Neural progenitor cell (in vitro differentiated cells): ENCODE measurements at regions not wholly inside any gene's neighbourhood (a gene's known extent, or its start where the extent isn't known, plus 50 kb on each side); places are given as distances from the start of the nearest gene placed in this dataset.

Experiments
- EZH2 ChIP-seq: fragments of 200-600 bp; sonication (generic); IDR thresholded peaks from 2 replicates; pipeline ENCODE4 v1.6.1; 2017; ENCODE audit warnings: antibody characterized with exemption, mild to moderate bottlenecking, moderate library complexity
- EZH2phosphoT487 ChIP-seq: fragments of 200-600 bp; sonication (generic); IDR thresholded peaks from 2 replicates; pipeline ENCODE4 v1.6.1; 2017; ENCODE audit warnings: antibody characterized with exemption
- TF ChIP-seq, protein P1 (sequence below): fragments of 200-600 bp; sonication (generic); IDR thresholded peaks from 2 replicates; pipeline ENCODE4 v1.5.1; 2017; ENCODE audit warnings: antibody characterized with exemption, mild to moderate bottlenecking

DNA sequence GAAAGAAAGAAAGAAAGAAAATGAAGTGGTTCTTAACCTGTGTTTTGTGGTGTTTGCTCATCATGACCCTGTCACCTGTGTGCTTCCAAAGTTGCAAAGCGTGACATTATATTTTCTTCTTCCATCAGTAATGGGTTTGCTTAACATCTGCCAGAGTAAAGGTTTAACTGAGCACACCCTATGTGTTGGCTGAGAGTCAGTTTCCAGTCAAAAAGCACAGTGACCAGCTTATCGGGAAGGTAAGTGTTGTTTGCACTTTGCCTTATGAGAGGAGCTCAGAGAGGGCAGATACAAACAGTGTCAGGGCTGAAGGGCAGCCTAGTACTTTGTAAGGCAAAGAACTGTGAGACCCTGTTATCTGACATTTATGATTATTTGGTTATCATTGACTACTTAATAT is 406.2 kb upstream of the CWC22 start:
- TF ChIP-seq EZH2phosphoT487 = no peak
- TF ChIP-seq, protein P1, sequence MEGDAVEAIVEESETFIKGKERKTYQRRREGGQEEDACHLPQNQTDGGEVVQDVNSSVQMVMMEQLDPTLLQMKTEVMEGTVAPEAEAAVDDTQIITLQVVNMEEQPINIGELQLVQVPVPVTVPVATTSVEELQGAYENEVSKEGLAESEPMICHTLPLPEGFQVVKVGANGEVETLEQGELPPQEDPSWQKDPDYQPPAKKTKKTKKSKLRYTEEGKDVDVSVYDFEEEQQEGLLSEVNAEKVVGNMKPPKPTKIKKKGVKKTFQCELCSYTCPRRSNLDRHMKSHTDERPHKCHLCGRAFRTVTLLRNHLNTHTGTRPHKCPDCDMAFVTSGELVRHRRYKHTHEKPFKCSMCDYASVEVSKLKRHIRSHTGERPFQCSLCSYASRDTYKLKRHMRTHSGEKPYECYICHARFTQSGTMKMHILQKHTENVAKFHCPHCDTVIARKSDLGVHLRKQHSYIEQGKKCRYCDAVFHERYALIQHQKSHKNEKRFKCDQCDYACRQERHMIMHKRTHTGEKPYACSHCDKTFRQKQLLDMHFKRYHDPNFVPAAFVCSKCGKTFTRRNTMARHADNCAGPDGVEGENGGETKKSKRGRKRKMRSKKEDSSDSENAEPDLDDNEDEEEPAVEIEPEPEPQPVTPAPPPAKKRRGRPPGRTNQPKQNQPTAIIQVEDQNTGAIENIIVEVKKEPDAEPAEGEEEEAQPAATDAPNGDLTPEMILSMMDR = no peak
- TF ChIP-seq EZH2 = no peak
